ENCODE measurements at regions not wholly inside any gene's neighbourhood (a gene's known extent, or its start where the extent isn't known, plus 50 kb on each side); places are given as distances from the start of the nearest gene placed in this dataset.
"Not testable (repeated sequence)": the region's sequence is repeated elsewhere in the genome, so short reads cannot be mapped to it uniquely, and the experiment has no call there.

DNA sequence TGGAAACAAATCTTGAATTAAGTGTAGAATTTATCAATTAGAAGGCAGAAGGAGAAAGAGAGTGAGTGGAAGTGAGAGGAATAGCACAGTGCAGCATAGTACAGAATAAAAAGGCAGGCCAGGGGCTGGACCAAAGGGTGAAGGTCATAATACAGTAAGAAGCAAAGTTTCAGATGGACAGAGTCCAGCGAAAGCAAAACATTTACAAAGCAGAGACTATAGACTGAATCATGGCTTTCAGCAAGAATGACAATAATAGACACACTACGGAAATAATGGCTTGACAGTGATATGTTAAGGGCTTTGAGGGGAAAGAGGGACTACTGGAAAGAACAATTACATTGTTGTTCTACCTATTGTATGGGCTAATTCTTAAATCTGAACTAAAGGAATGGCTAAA lies 249.0 kb upstream of the CHD1 start:
- H3K79me2 ChIP-seq (ENCODE audit: control insufficient read depth, low read length) = no peaks in the 10 kb centered on the region
- TF ChIP-seq, protein P1, sequence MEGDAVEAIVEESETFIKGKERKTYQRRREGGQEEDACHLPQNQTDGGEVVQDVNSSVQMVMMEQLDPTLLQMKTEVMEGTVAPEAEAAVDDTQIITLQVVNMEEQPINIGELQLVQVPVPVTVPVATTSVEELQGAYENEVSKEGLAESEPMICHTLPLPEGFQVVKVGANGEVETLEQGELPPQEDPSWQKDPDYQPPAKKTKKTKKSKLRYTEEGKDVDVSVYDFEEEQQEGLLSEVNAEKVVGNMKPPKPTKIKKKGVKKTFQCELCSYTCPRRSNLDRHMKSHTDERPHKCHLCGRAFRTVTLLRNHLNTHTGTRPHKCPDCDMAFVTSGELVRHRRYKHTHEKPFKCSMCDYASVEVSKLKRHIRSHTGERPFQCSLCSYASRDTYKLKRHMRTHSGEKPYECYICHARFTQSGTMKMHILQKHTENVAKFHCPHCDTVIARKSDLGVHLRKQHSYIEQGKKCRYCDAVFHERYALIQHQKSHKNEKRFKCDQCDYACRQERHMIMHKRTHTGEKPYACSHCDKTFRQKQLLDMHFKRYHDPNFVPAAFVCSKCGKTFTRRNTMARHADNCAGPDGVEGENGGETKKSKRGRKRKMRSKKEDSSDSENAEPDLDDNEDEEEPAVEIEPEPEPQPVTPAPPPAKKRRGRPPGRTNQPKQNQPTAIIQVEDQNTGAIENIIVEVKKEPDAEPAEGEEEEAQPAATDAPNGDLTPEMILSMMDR (IDR thresholded peaks at IDR 0.05; ENCODE audit: low read depth, low read length, poor library complexity, severe bottlenecking) = no peak
- no peak for TF ChIP-seq EZH2phosphoT487 (IDR thresholded peaks at IDR 0.05; ENCODE audit: borderline replicate concordance, low read length)
- H3K4me3 ChIP-seq (ENCODE audit: low read length) = no peak overlapping the region
- no peaks in the 10 kb centered on the region for H3K9me2 ChIP-seq (replicated peaks; ENCODE audit: control insufficient read depth, low read length)
- no peaks in the 10 kb centered on the region for H3K4me1 ChIP-seq (ENCODE audit: control insufficient read depth, low read length)
- no peak overlapping the region for H3K4me2 ChIP-seq (ENCODE audit: low read length)
- no peaks in the 10 kb centered on the region for H3F3A ChIP-seq (ENCODE audit: control insufficient read depth, insufficient read depth)
- no peaks in the 10 kb centered on the region for H3K9me3 ChIP-seq (ENCODE audit: control insufficient read depth, insufficient read depth, low read length)
- no peaks in the 10 kb centered on the region for H3K27me3 ChIP-seq (ENCODE audit: control insufficient read depth, low read length)
- H3K27ac ChIP-seq (ENCODE audit: low read depth, low read length) = no peak overlapping the region
- H3K36me3 ChIP-seq (ENCODE audit: control insufficient read depth, low read length) = no peaks in the 10 kb centered on the region
- H4K20me1 ChIP-seq (ENCODE audit: control insufficient read depth, insufficient read depth, low read depth, low read length) = no peaks in the 10 kb centered on the region

DNA sequence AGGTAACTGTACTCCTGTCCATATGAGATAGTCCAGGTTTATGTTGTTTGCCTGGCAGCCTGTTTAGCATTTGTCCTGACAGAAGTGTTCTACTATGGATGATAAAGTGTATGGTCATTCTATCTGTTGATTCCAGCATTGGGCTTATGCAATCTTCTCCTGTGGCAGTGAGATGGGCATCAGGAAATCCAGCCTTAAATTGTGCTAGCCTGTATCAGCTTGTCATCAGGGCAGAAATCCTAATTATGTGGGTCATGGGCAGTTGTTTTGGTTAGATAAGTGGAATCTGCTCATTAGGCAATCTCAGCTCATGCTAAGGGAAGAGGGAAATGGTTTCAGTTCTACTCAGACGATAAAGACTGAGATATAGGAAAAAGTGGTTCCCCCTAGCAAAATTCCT lies 247.4 kb upstream of the CHD1 start:
- Histone ChIP-seq H4K20me1 (ENCODE audit: control insufficient read depth, insufficient read depth, low read depth, low read length) (no peaks in the 10 kb centered on the region), H3K27me3 (ENCODE audit: control insufficient read depth, low read length) (no peaks in the 10 kb centered on the region), H3K9me3 (ENCODE audit: control insufficient read depth, insufficient read depth, low read length) (no peaks in the 10 kb centered on the region), H3F3A (ENCODE audit: control insufficient read depth, insufficient read depth) (no peaks in the 10 kb centered on the region), H3K79me2 (ENCODE audit: control insufficient read depth, low read length) (no peaks in the 10 kb centered on the region), H3K4me2 (ENCODE audit: low read length) (no peak overlapping the region), H3K27ac (ENCODE audit: low read depth, low read length) (no peak overlapping the region), H3K36me3 (ENCODE audit: control insufficient read depth, low read length) (no peaks in the 10 kb centered on the region), H3K9me2 (replicated peaks; ENCODE audit: control insufficient read depth, low read length) (no peaks in the 10 kb centered on the region), H3K4me3 (ENCODE audit: low read length) (no peak overlapping the region), H3K4me1 (ENCODE audit: control insufficient read depth, low read length) (no peaks in the 10 kb centered on the region)
- TF ChIP-seq EZH2phosphoT487 (IDR thresholded peaks at IDR 0.05; ENCODE audit: borderline replicate concordance, low read length) = no peak
- TF ChIP-seq, protein P1 (IDR thresholded peaks at IDR 0.05; ENCODE audit: low read depth, low read length, poor library complexity, severe bottlenecking) = no peak

DNA sequence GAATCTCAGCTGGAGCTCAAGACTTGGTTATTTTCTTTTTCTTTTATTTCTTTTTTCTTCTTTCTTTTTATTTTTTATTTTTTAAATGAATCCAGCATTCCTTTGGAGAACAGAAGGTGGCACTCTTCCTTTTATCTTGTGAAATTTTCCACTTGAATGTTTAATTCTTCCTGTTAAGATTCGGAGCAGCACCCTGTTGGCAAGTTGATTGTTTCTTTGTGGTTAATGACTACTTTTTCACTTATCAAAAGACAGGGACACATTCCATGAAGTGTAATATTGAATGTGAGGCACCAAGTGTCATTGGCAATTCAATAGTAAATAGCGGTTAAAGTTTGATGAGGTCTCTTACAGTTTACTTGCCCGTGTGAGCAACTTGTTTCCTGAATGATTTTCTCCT lies 240.5 kb upstream of the CHD1 start:
- peaks cover 6% of the 10 kb centered on the region for H3K27me3 ChIP-seq (ENCODE audit: control insufficient read depth, low read length)
- no peak overlapping the region for H3K4me3 ChIP-seq (ENCODE audit: low read length)
- H3K36me3 ChIP-seq (ENCODE audit: control insufficient read depth, low read length) = no peaks in the 10 kb centered on the region
- H3K79me2 ChIP-seq (ENCODE audit: control insufficient read depth, low read length) = no peaks in the 10 kb centered on the region
- H3K27ac ChIP-seq (ENCODE audit: low read depth, low read length) = no peak overlapping the region
- no peaks in the 10 kb centered on the region for H3K4me1 ChIP-seq (ENCODE audit: control insufficient read depth, low read length)
- no peaks in the 10 kb centered on the region for H3K9me2 ChIP-seq (replicated peaks; ENCODE audit: control insufficient read depth, low read length)
- no peak for TF ChIP-seq EZH2phosphoT487 (IDR thresholded peaks at IDR 0.05; ENCODE audit: borderline replicate concordance, low read length)
- TF ChIP-seq, protein P1 (IDR thresholded peaks at IDR 0.05; ENCODE audit: low read depth, low read length, poor library complexity, severe bottlenecking) = no peak
- no peaks in the 10 kb centered on the region for H4K20me1 ChIP-seq (ENCODE audit: control insufficient read depth, insufficient read depth, low read depth, low read length)
- no peaks in the 10 kb centered on the region for H3K9me3 ChIP-seq (ENCODE audit: control insufficient read depth, insufficient read depth, low read length)
- no peak overlapping the region for H3K4me2 ChIP-seq (ENCODE audit: low read length)
- H3F3A ChIP-seq (ENCODE audit: control insufficient read depth, insufficient read depth) = no peaks in the 10 kb centered on the region

DNA sequence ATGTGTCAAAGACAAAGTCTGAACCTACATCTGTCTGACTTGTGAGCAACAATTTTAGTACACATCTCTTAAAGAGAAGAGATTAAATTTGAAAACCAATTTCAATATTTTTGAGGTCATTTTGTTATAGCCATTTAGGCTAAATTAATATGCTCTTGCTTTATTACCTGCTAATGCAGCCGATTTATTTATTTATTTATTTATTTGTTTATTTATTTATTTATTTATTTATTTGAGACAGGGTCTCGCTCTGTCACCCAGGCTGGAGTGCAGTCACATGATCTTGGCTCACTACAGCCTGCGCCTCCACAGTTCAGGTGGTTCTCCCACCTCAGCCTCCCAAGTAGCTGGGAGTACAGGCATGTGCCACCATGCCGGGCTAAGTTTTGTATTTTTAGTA lies 232.7 kb upstream of the CHD1 start:
- not testable (repeated sequence) for H3K4me3 ChIP-seq (ENCODE audit: low read length); H3K27ac ChIP-seq (ENCODE audit: low read depth, low read length); H3K79me2 ChIP-seq (ENCODE audit: control insufficient read depth, low read length); H3K27me3 ChIP-seq (ENCODE audit: control insufficient read depth, low read length); H3K4me2 ChIP-seq (ENCODE audit: low read length); H3K36me3 ChIP-seq (ENCODE audit: control insufficient read depth, low read length); H3K9me3 ChIP-seq (ENCODE audit: control insufficient read depth, insufficient read depth, low read length); H3K4me1 ChIP-seq (ENCODE audit: control insufficient read depth, low read length); H3F3A ChIP-seq (ENCODE audit: control insufficient read depth, insufficient read depth); H3K9me2 ChIP-seq (replicated peaks; ENCODE audit: control insufficient read depth, low read length); H4K20me1 ChIP-seq (ENCODE audit: control insufficient read depth, insufficient read depth, low read depth, low read length)
